Activated T-helper 1 cell treated with anti-CD3 and anti-CD28 coated beads, Interleukin-2, amount 50 U/mL, for 16 hours (primary cell): ENCODE measurements at regions not wholly inside any gene's neighbourhood (a gene's known extent, or its start where the extent isn't known, plus 50 kb on each side); places are given as distances from the start of the nearest gene placed in this dataset.

ENCODE experiments used
- DNase-seq, 2 donors: peaks; one replicate each; pipeline ENCODE4 v3.0.0-alpha.2; 2020; ENCODE audit warnings: low read depth in 1 of 2, low spot score in 1 of 2

- no peak for DNase-seq
These were observed 151.1 kb downstream of the DMRT2 start for GRCh38 chr9:1201262-1201661.

GRCh38 chr9:1201901-1202300 is 151.7 kb downstream of the DMRT2 start:
- DNase-seq, result no peak

- no peak for DNase-seq
These were observed 152.5 kb downstream of the DMRT2 start for GRCh38 chr9:1202512-1203280.

- DNase-seq, result no peak
These were observed 157.5 kb downstream of the DMRT2 start for GRCh38 chr9:1207686-1208085.

GRCh38 chr9:1208157-1208556 is 158.0 kb downstream of the DMRT2 start:
- DNase-seq, result no peak

DNA sequence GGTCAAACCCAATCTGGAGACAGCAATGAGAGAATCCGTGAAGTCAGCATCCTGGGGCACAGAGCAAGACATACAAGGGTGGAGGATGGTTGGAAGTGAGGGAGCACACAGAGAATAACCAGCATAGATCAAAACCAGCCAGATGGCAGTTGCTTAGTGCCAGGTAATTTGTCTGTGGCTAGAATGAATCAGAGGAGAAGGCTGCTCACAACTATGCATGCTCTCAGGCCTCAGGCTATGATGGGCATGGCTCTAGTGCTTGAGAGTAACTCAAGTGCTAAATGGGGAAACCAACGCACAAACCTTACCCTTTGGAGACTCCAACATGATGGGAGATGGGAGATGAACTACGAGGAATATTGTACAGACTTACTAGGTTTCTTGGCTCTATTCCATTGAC is 160.8 kb downstream of the DMRT2 start:
- DNase-seq, result no peak

GRCh38 chr9:1216532-1216931 is 166.4 kb downstream of the DMRT2 start:
- DNase-seq, result no peak

- no peak for DNase-seq
These were observed 166.9 kb downstream of the DMRT2 start for GRCh38 chr9:1217076-1217475.

- no peak for DNase-seq
These were observed 169.1 kb downstream of the DMRT2 start for GRCh38 chr9:1219284-1219683.

DNA sequence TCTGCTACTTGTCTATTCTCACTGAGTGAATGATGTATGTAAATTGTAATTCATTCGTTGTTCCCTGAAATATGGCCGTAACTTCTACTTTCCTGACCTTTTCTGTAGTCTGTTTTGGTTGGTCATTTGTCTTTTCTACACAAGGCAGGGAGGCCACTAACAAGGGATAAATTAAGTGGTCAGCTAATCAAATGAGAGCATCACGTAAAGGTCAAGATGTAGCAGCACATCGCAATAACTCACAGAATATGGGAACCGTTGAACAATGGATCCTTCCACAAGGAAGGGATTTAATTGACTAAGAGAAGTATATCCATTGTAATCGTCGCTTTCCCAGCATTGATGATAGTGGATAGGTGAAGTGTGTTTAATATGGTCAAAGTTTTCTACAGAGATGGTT is 171.1 kb downstream of the DMRT2 start:
- DNase-seq, result no peak

DNA sequence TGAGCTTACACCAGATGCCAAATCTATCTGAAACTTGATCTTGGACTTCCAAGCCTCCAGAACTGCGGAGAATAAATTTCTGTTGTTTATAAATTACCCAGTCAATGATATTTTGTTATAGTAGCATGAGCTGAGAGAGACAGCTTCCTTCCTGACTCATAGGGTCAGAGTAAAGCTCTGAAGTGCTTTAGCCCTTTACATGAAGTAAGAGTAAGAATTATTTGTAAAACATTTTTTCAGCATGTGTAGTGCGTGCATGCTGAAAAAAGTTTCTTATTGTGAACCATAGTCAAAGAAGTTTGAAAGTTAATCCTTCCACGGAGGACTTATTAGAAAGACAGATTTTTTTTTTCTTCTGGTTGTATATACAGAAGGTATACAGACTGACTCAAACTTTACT is 172.4 kb downstream of the DMRT2 start:
- DNase-seq, result no peak

DNA sequence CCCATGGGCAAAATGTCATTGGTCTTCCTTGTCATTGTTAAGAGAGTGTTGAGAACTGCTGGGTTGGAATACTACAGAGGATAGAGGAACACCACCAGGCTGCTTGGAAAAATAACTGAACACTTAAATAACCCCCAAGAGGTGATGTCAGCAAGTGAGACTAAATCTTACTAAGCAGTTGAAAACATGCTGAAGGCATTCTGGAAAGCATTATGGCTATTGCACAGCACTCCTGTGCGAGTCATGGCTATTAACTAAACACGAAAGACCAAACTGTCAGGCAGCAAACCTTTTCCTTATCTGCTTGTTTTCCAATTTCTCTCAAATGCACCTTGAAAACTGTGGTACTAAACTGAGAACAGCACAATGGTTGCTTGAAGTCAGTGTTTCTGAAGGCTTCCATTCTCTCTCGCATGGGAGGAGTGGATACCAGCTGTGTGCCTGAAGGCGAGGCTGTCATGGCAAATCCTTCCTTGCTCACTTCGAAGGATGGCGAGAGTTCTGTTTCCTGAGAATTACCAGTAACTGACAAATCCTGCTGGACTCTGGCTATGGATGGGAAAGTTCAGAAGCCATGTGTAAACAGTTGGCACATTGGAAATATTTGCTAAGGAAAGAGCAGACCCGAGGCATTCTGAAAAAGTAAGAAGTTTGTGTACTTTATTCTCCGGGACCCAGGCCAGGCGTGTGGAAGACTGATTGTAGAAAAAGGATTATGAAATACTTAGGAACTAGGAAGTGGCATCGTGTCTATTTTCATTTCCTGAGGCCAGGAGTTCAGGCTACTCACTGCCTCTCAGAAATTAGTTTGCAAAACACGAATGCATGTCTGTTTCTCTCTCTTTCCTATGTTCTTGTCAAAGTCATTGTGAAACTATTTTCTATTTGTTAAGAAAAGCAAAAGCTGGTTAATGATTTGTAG is 182.1 kb downstream of the DMRT2 start:
- DNase-seq, result no peak

- DNase-seq, result no peak
These were observed 183.4 kb downstream of the DMRT2 start for GRCh38 chr9:1233568-1233967.

GRCh38 chr9:1235650-1236049 is 185.5 kb downstream of the DMRT2 start:
- DNase-seq, result no peak

DNA sequence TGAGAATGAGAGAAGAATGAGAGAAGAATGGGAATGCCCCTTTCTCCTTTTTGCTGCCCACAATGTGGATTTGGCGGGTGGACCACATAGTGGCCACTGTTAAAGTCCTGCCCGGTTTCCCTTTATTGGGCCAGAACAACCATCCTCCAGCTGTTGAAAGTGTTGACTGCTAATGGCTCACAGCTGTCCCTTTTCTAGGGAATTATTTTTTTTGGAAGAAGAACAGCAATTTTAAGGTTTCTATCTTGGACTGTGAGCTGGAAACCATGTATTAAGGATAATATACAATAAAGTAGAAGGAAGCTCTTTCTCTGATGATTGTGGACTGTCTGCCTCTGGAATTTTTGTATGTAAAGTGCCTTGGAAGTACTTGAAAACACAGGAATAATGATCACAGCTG is 185.9 kb downstream of the DMRT2 start:
- no peak for DNase-seq

GRCh38 chr9:1238407-1238806 is 188.2 kb downstream of the DMRT2 start:
- DNase-seq, result no peak

- no peak for DNase-seq
These were observed 198.6 kb downstream of the DMRT2 start for GRCh38 chr9:1248743-1249142.

DNA sequence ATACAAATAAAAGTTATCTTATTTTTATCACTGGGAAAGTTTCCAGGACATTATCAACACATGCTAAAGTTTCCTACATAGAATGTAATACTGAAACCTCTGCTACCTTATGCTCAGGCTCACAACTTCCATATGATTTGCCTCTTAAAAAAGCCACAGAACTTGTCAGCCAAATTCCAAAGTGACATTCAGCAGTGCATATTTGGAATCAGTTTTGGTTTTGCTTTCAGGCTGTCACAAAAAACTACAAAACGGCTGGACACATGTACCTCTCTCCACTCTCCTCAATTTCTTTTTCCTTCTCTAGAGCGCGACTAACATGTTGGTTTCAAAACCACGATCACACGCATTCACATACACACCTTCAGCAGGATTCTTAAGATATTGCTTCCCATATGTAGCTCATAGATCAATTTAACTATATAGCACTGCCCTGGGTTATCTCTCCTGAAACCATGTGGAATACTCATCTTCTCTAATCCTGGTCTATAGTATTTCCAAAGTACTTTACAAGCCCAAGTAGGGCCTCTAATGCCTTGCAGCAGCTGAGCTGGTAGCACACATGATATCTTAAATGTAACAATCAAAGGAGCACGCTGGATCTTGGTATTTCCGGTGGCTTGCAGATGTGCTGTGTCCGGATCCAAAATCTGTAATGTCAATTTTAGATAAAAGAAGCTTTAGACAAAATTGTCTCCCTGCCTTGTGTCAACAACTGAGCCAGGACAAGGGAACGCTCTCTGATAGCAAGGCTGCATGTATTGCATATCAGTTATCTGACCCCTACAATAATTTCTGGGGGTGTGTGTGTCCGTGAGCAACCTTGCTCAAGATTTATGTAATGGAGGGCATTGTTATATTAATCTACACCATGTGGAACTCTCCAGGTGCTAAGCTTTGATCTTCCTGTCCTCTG is 203.2 kb downstream of the DMRT2 start:
- no peak for DNase-seq

- DNase-seq, result no peak
These were observed 203.9 kb downstream of the DMRT2 start for GRCh38 chr9:1254071-1254470.

DNA sequence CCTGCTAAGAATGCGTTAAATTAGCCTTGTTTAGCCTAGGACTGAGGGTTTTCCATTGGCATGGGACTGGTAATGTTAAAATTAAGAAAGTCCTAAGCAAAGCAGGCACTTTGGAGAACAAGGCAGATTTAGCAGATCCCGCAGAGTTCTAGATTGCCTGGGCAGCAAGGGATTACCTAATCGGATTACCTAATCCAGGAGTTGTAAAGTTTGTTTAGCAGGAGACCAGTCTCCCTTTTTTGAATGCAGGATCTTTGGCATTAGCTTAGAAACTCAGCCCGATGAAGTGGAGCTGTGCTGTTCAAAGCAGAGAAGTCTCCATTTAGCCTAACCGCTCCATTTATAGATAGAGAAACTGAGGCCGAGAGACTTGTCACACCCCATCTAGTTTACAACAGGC is 206.0 kb downstream of the DMRT2 start:
- DNase-seq, result no peak

DNA sequence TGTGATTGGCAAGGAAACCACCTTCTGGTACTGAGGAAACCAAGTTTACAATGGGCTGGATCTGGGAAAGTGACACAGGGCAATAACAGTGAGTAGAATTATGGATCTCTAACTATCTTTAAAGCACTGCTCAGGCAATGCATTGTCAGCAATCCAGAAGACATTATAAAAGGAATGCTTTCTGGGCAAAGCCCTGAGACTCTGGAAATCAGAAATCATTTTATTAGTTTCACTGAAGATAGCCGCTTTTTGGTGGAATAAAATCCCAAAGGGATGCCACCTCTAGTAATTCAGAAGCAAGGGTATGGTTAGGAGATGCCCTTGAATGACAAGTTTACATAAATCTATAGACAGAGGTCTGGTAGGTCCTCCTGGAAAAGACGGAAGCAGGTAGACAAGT is 211.1 kb downstream of the DMRT2 start:
- DNase-seq, result no peak
